HepG2 (cell line): ENCODE measurements at regions not wholly inside any gene's neighbourhood (a gene's known extent, or its start where the extent isn't known, plus 50 kb on each side); places are given as distances from the start of the nearest gene placed in this dataset.

Experiments
- ATAC-seq: fragments of 200-7000 bp; cut with Tn5 transposase; 3 replicates; pipeline ENCODE4 v1.9.1; 2020; ENCODE audit warnings: mild to moderate bottlenecking, moderate library complexity
- BruUV-seq: library from RNA; stranded (reverse); fragments of 400-500 nt; replicated peaks from 2 replicates; lab custom pipeline; 2021; lab: Mats Ljungman, UMichigan
- CTCF ChIA-PET: fragments of 300-600 bp; formaldehyde crosslinking; extraction: SDS; loops from one replicate; lab custom pipeline; 2021; ENCODE audit warnings: low total read pairs, inconsistent platforms, low intra/inter-chr PET ratio; lab: Yijun Ruan, JAX
- POLR2A ChIA-PET: fragments of 350-600 bp; sonication (Branson Sonifier 250); formaldehyde crosslinking; loops from one replicate; lab custom pipeline; 2020; ENCODE audit warnings: antibody characterized with exemption, inconsistent platforms; lab: Yijun Ruan, JAX
- DNase-seq: peaks from one replicate; pipeline ENCODE4 v3.0.0-alpha.2; 2015; ENCODE audit warnings: low spot score
- FAIRE-seq: peaks from 3 replicates; lab custom pipeline; 2011; peaks lifted over from hg19 to GRCh38; lab: Jason Lieb, UNC
- H2AFZ ChIP-seq: one replicate; pipeline ENCODE4 v1.6.1; 2011; ENCODE audit warnings: low read length, inconsistent platforms
- H3K27ac ChIP-seq: fragments of 300-600 bp; 3 replicates; pipeline ENCODE4 v1.8.0; 2011; ENCODE audit warnings: mixed run types, mild to moderate bottlenecking, mixed read lengths, low read length, inconsistent platforms; ENCODE audit not compliant: insufficient read depth; ENCODE audit errors: extremely low read length
- H3K27me3 ChIP-seq, 2 experiments: fragments of 200-600 bp in 1 of 2; 2 replicates in 1 of 2; 3 replicates in 1 of 2; pipeline versions ENCODE4 v1.6.0 to v1.8.0; 2011; ENCODE audit warnings: low read length in 2 of 2, mild to moderate bottlenecking in 2 of 2, moderate library complexity in 2 of 2, inconsistent platforms in 1 of 2; ENCODE audit not compliant: insufficient read depth in 2 of 2, control insufficient read depth in 1 of 2
- H3K36me3 ChIP-seq, 2 experiments: fragments of 200-600 bp in 1 of 2; replicated peaks in 1 of 2; 2 replicates in 1 of 2; 3 replicates in 1 of 2; pipeline versions ENCODE4 v1.5.1 to v1.8.0; 2011; ENCODE audit warnings: low read length in 2 of 2, inconsistent platforms in 1 of 2; ENCODE audit not compliant: insufficient read depth in 2 of 2, control insufficient read depth in 1 of 2
- H3K4me1 ChIP-seq: 2 replicates; pipeline ENCODE4 v1.5.1; 2012; ENCODE audit warnings: low read length, inconsistent platforms; ENCODE audit not compliant: insufficient read depth
- H3K4me2 ChIP-seq: 2 replicates; pipeline ENCODE4 v1.6.0; 2011; ENCODE audit warnings: low read depth, low read length, inconsistent platforms
- H3K4me3 ChIP-seq, 3 experiments: fragments of 200-600 bp in 1 of 3; sonication (generic), shearing (Covaris generic) in 1 of 3; replicated peaks in 1 of 3; 2 replicates each; pipeline ENCODE4 v1.5.1; 2011 to 2016; ENCODE audit warnings: low read length in 3 of 3, inconsistent platforms in 2 of 3, low read depth in 2 of 3, mild to moderate bottlenecking in 2 of 3, control low read depth in 1 of 3, mixed read lengths in 1 of 3; ENCODE audit not compliant: insufficient read depth in 1 of 3
- H3K79me2 ChIP-seq: one replicate; pipeline ENCODE4 v1.6.1; 2011; ENCODE audit warnings: low read length, inconsistent platforms; ENCODE audit not compliant: insufficient read depth
- H3K9ac ChIP-seq: 2 replicates; pipeline ENCODE4 v1.6.0; 2011; ENCODE audit warnings: mild to moderate bottlenecking, low read depth, low read length, inconsistent platforms; ENCODE audit not compliant: insufficient read depth
- H3K9me3 ChIP-seq: 2 replicates; pipeline ENCODE4 v1.5.1; 2012; ENCODE audit warnings: mild to moderate bottlenecking, low read length
- H4K20me1 ChIP-seq: 2 replicates; pipeline ENCODE4 v1.6.0; 2011; ENCODE audit warnings: inconsistent platforms, mild to moderate bottlenecking, low read length, moderate library complexity; ENCODE audit not compliant: insufficient read depth
- CBX2 ChIP-seq, 2 experiments: fragments of 200-600 bp in 1 of 2; sonication (generic); formaldehyde crosslinking in 1 of 2; IDR thresholded peaks; 2 replicates each; pipeline versions ENCODE4 v1.7.0 to v1.8.1; 2018 to 2022; ENCODE audit warnings: low read depth in 2 of 2, low read length in 1 of 2, mild to moderate bottlenecking in 1 of 2, missing genetic modification reagents in 1 of 2
- HNRNPH1 ChIP-seq: fragments of 200-400 bp; formaldehyde crosslinking; optimal IDR thresholded peaks from 2 replicates; pipeline ENCODE3; 2017; ENCODE audit warnings: mild to moderate bottlenecking, low read depth, low read length
- YEATS4 ChIP-seq: sonication (generic); formaldehyde crosslinking; IDR thresholded peaks from 2 replicates; pipeline ENCODE4 v1.4.0; 2020; ENCODE audit warnings: missing genetic modification reagents, borderline replicate concordance
- ZBTB7B ChIP-seq: sonication (generic); formaldehyde crosslinking; IDR thresholded peaks from 2 replicates; pipeline ENCODE4 v1.4.0; 2020; ENCODE audit warnings: missing genetic modification reagents
- ZMYM3 ChIP-seq: sonication (generic); formaldehyde crosslinking; IDR thresholded peaks from 2 replicates; pipeline ENCODE4 v1.5.1; 2020; ENCODE audit warnings: mild to moderate bottlenecking, missing genetic modification reagents
- ZNF138 ChIP-seq: sonication (generic); formaldehyde crosslinking; IDR thresholded peaks from 2 replicates; pipeline ENCODE4 v1.5.0; 2020; ENCODE audit warnings: mild to moderate bottlenecking, low read depth, missing genetic modification reagents
- ZNF160 ChIP-seq: sonication (generic); formaldehyde crosslinking; IDR thresholded peaks from 2 replicates; pipeline ENCODE4 v1.8.0; 2022; ENCODE audit warnings: mild to moderate bottlenecking, inconsistent platforms, missing genetic modification reagents
- ZNF350 ChIP-seq: sonication (generic); formaldehyde crosslinking; IDR thresholded peaks from 2 replicates; pipeline ENCODE4 v1.4.0; 2020; ENCODE audit warnings: mild to moderate bottlenecking, low read depth, missing genetic modification reagents, borderline replicate concordance
- ZNF567 ChIP-seq: sonication (generic); formaldehyde crosslinking; IDR thresholded peaks from 2 replicates; pipeline ENCODE4 v1.8.1; 2023; ENCODE audit warnings: mild to moderate bottlenecking, missing genetic modification reagents, borderline replicate concordance
- WGBS: methylation state at CpG from one replicate; pipeline ENCODE4 v1.1.6; 2017; ENCODE audit warnings: low lambda C conversion rate; 5-methylcytosine and 5-hydroxymethylcytosine counted together
- in situ Hi-C: cut with HindIII; loops from 2 replicates; pipeline ENCODE4 v1.10.0; 2017; ENCODE audit warnings: low pct_unique_long_range_greater_than_20kb; ENCODE audit not compliant: extremely low pct_ligation_motif_present
- intact Hi-C: fragments of 100-400 bp; cut with micrococcal nuclease; formaldehyde crosslinking; loops from one replicate; pipeline ENCODE4 v1.10.0; 2022; ENCODE audit not compliant: unreplicated experiment
- TF ChIP-seq, protein P1 (sequence below): fragments of 450-650 bp; IDR thresholded peaks from 2 replicates; pipeline ENCODE4 v1.6.1; 2016
- TF ChIP-seq, protein P2 (sequence below): sonication (generic); formaldehyde crosslinking; IDR thresholded peaks from 2 replicates; pipeline ENCODE4 v1.8.0; 2022; ENCODE audit warnings: low read depth, missing genetic modification reagents

DNA sequence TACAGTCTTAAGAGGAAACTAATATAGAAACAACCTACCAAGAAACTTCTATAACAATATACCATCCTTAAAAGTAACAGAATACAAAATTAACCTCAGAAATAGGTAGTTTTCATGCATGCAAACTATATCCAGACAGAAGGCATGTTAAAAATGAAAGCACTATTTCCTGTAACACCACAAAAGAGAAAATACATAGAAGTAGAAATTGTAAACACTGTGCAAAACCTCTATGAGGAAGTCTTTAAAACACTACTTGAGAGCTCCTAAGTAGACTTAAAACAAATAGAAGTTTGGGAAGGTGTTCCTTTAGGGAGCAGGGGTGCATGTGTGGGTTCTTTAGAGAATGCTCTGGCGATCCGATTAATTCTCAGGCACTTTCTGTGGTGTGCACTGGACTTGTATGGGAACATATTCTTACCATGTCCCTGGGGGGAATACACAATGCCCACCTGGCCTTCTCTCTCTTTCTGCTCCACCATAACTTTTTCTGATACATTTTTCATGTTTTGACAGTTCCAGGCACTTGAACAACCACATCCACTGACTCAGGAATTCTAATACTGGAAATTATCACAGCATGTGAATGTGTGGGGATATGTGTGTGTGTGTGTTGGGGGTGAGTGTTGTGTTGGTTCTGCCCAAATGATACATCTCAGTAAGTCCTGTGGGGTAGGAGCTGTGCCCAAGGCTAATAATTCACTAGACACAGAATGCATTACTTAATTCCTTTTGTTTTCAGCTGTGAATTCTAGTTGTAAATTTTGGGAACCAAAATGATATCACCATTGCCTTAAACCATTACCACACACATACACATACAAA, 866.3 kb upstream of the B3GALT2 start:
- POLR2A ChIA-PET, result no interaction called here
- intact Hi-C loops, result no loop called here

More for the DNA sequence above, 866.3 kb upstream of the B3GALT2 start:
- DNase-seq, result no peak
- H3K4me3 ChIP-seq, result no peak overlapping the region
- H3K4me1 ChIP-seq, result no peaks in the 10 kb centered on the region
- no peak for ATAC-seq
- in situ Hi-C loops, result no loop called here
- no peak overlapping the region for H3K27ac ChIP-seq
- H2AFZ ChIP-seq, result no peak overlapping the region
- peaks cover 18% of the 10 kb centered on the region for H3K9me3 ChIP-seq
- no peak overlapping the region for H3K4me2 ChIP-seq
- no peaks in the 10 kb centered on the region for H3K79me2 ChIP-seq
- no peak overlapping the region for H3K9ac ChIP-seq
- no peaks in the 10 kb centered on the region for H3K36me3 ChIP-seq
- TF ChIP-seq ZNF350 (CRISPR knock-in tag), result no peak
- TF ChIP-seq ZNF160, result no peak
- TF ChIP-seq ZNF567 (CRISPR knock-in tag), result no peak
- TF ChIP-seq ZMYM3, result no peak
- TF ChIP-seq ZBTB7B (CRISPR knock-in tag), result no peak
- no peak for TF ChIP-seq YEATS4
- no peak for TF ChIP-seq ZNF138
- TF ChIP-seq, protein P1, sequence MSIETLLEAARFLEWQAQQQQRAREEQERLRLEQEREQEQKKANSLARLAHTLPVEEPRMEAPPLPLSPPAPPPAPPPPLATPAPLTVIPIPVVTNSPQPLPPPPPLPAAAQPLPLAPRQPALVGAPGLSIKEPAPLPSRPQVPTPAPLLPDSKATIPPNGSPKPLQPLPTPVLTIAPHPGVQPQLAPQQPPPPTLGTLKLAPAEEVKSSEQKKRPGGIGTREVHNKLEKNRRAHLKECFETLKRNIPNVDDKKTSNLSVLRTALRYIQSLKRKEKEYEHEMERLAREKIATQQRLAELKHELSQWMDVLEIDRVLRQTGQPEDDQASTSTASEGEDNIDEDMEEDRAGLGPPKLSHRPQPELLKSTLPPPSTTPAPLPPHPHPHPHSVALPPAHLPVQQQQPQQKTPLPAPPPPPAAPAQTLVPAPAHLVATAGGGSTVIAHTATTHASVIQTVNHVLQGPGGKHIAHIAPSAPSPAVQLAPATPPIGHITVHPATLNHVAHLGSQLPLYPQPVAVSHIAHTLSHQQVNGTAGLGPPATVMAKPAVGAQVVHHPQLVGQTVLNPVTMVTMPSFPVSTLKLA, result no peak
- TF ChIP-seq, protein P2, sequence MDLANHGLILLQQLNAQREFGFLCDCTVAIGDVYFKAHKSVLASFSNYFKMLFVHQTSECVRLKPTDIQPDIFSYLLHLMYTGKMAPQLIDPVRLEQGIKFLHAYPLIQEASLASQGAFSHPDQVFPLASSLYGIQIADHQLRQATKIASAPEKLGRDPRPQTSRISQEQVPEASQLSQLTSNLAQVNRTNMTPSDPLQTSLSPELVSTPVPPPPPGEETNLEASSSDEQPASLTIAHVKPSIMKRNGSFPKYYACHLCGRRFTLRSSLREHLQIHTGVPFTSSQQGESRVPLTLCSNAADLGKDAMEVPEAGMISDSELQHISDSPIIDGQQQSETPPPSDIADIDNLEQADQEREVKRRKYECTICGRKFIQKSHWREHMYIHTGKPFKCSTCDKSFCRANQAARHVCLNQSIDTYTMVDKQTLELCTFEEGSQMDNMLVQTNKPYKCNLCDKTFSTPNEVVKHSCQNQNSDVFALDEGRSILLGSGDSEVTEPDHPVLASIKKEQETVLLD (CRISPR knock-in tag), result no peak
- no peak for TF ChIP-seq CBX2 (IDR thresholded peaks at IDR 0.05; ENCODE audit: low read depth, low read length)
- TF ChIP-seq CBX2 (CRISPR knock-in tag; IDR thresholded peaks at IDR 0.05; ENCODE audit: low read depth), result no peak
- TF ChIP-seq HNRNPH1, result no peak
- CTCF ChIA-PET, result no interaction called here
- 34% methylated on average over 2 of the region's 2 CpGs for WGBS
- no peak for FAIRE-seq
- H4K20me1 ChIP-seq, result no peaks in the 10 kb centered on the region
- BruUV-seq, result no TSS peak
- H3K27me3 ChIP-seq, result no peaks in the 10 kb centered on the region
